Gastroesophageal sphincter (tissue), 4 donors: ENCODE measurements at regions not wholly inside any gene's neighbourhood (a gene's known extent, or its start where the extent isn't known, plus 50 kb on each side); places are given as distances from the start of the nearest gene placed in this dataset.

ENCODE experiments used
- ATAC-seq: fragments of 150-250 bp; one replicate; pipeline ENCODE4 v1.9.1; 2016; ENCODE audit warnings: mild to moderate bottlenecking, moderate library complexity
- H3K27ac ChIP-seq, 4 donors: fragments of 200-600 bp; sonication (generic) in 3 of 4; 1 replicate in 3 of 4; 2 replicates in 1 of 4; pipeline ENCODE4 v1.5.1; 2016 to 2019
- H3K27me3 ChIP-seq: fragments of 200-600 bp; sonication (generic); one replicate; pipeline ENCODE4 v1.5.1; 2019
- H3K36me3 ChIP-seq, 2 donors: fragments of 200-600 bp; sonication (generic); one replicate each; pipeline ENCODE4 v1.5.1; 2019; ENCODE audit warnings: control low read depth in 1 of 2
- H3K4me1 ChIP-seq, 3 donors: fragments of 200-600 bp; sonication (generic); 1 replicate in 2 of 3; 2 replicates in 1 of 3; pipeline ENCODE4 v1.5.1; 2016 to 2019; ENCODE audit warnings: control low read depth in 2 of 3
- H3K4me3 ChIP-seq, 2 donors: fragments of 200-600 bp; sonication (generic); one replicate each; pipeline ENCODE4 v1.5.1; 2019; ENCODE audit warnings: mild to moderate bottlenecking in 1 of 2, moderate library complexity in 1 of 2
- H3K9me3 ChIP-seq, 3 donors: fragments of 200-600 bp; sonication (generic); one replicate each; pipeline ENCODE4 v1.5.1; 2017 to 2019; ENCODE audit warnings: control low read depth in 2 of 3
- EP300 ChIP-seq: sonication (generic); formaldehyde crosslinking; IDR thresholded peaks from one replicate; pipeline ENCODE4 v1.6.1; 2017; ENCODE audit warnings: antibody characterized with exemption, mild to moderate bottlenecking
- POLR2A ChIP-seq, 2 donors: fragments of 450-650 bp; IDR thresholded peaks; one replicate each; pipeline ENCODE4 v1.6.1; 2017; ENCODE audit warnings: antibody characterized with exemption in 2 of 2, mild to moderate bottlenecking in 2 of 2, moderate library complexity in 1 of 2
- POLR2AphosphoS5 ChIP-seq: sonication (generic); formaldehyde crosslinking; IDR thresholded peaks from one replicate; pipeline ENCODE4 v1.6.1; 2017; ENCODE audit warnings: antibody characterized with exemption
- WGBS, 2 donors: methylation state at CpG; one replicate each; pipeline ENCODE4 v1.1.5; 2018; ENCODE audit warnings: low coverage in 1 of 2; 5-methylcytosine and 5-hydroxymethylcytosine counted together
- TF ChIP-seq, protein P1 (sequence below), 4 experiments: fragments of 200-600 bp in 2 of 4; fragments of 450-650 bp in 2 of 4; sonication (generic) in 1 of 4; IDR thresholded peaks; one replicate each; pipeline ENCODE4 v1.5.1; 2017 to 2019; ENCODE audit warnings: antibody characterized with exemption in 4 of 4, mild to moderate bottlenecking in 2 of 4, moderate library complexity in 2 of 4

DNA sequence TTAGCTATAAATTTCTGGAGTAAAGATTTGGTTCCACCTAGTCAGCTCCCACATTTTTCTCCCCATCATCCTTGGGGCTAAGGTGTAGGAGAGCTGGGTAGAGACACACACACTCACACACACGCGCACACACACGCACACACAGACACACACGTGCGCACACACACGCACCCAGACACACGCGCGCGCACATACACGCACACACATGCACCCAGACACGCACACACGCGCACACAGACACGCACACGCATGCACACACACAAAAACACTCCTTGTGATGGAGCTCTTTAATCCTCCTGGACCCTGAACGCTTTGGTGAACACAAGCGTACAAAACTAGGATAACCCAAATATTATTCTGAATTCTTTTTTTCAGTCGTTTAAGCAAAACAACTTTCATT is 253.6 kb downstream of the C16orf95 start:
- WGBS, 2 donors: 90 to 93% methylated on average over 7 to 18 of the region's 19 CpGs
- H3K9me3 ChIP-seq: no peaks in the 10 kb centered on the region
- no peak overlapping the region for H3K4me3 ChIP-seq
- peaks cover 70% of the 10 kb centered on the region for H3K27me3 ChIP-seq
- no peak overlapping the region for H3K27ac ChIP-seq
- no peaks in the 10 kb centered on the region for H3K36me3 ChIP-seq
- peaks cover 0 to 4% (median 0%) of the 10 kb centered on the region in 3 donors for H3K4me1 ChIP-seq
- no peak for ATAC-seq
- no peak for TF ChIP-seq POLR2A (IDR thresholded peaks at IDR 0.05)
- TF ChIP-seq POLR2AphosphoS5: no peak
- TF ChIP-seq, protein P1, sequence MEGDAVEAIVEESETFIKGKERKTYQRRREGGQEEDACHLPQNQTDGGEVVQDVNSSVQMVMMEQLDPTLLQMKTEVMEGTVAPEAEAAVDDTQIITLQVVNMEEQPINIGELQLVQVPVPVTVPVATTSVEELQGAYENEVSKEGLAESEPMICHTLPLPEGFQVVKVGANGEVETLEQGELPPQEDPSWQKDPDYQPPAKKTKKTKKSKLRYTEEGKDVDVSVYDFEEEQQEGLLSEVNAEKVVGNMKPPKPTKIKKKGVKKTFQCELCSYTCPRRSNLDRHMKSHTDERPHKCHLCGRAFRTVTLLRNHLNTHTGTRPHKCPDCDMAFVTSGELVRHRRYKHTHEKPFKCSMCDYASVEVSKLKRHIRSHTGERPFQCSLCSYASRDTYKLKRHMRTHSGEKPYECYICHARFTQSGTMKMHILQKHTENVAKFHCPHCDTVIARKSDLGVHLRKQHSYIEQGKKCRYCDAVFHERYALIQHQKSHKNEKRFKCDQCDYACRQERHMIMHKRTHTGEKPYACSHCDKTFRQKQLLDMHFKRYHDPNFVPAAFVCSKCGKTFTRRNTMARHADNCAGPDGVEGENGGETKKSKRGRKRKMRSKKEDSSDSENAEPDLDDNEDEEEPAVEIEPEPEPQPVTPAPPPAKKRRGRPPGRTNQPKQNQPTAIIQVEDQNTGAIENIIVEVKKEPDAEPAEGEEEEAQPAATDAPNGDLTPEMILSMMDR (IDR thresholded peaks at IDR 0.05): no peak
- no peak for TF ChIP-seq EP300

DNA sequence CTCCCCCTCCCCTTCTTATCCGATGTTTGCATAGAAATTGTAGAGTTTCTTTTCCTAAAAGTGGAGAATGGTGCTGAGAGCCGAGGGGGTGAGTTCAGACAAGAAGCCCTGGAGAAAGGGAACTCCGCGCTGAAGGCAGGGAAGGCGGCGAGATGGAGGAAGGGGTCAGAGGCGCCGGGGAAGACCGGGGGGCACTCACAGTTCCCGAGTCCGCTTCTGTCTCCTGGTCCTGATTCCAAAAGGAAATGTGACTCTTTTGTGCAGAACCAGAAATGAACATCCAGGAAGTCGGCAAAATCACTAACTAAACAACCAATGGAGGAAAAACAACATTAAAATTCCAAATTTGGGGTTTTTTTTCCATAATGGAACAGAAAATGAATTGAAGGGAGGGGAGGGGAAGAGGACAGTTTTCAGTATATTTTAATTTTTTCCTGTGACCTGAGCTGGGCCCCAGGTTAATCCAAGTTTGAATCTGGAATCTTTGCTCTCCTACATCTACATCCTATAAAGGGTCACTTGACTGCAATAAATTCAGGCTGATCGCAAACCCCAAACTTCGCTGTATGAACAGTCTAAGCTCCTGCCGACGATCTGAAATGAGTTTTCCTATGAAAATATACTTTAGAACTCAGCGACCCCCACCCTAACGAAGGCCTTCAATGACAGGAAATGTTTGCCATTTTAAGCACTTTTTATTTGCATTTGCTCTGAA is 252.3 kb downstream of the C16orf95 start:
- no peak for ATAC-seq
- peaks cover 77% of the 10 kb centered on the region for H3K27me3 ChIP-seq
- H3K4me3 ChIP-seq: no peak overlapping the region
- 50 to 56% methylated on average over 8 to 18 of the region's 18 CpGs for WGBS, 2 donors
- no peak overlapping the region for H3K27ac ChIP-seq
- H3K36me3 ChIP-seq: no peaks in the 10 kb centered on the region
- no peaks in the 10 kb centered on the region for H3K9me3 ChIP-seq
- TF ChIP-seq POLR2AphosphoS5 (no peak), POLR2A (IDR thresholded peaks at IDR 0.05) (no peak), EP300 (no peak)
- TF ChIP-seq, protein P1 (IDR thresholded peaks at IDR 0.05): no peak
- H3K4me1 ChIP-seq: peaks cover 0 to 4% (median 0%) of the 10 kb centered on the region in 3 donors

DNA sequence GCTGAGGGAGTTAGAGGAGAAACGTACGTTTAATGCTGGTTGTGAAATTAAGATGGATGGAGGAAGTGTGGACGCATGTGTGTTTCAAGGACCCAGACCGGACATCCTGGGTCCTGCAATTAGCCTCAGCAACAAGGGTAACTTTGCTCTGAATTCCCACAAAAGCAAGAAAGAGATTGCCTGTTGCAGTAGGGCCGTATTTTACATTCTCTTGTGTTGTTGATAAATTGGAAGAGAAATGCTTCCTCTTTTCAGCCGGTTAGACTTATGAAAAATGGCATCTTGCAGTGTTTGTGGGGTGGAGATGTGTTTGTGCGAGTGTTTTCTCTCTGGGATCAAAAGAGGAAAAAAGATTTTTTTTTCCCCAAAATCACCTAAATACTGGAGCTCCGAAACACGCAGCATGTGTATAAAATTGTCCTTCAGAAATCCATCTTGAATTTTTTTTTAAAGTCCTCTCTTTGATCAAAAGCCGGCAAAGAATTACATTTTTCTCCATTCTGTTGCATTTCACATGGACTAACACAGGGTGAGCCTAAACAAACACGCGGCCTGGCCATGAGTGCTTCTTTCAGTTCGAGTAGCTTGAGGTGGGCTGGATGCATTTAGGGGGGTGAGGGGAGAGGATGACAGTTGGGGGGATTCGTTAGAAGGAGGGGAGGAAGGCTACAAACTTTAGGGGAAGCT is 251.6 kb downstream of the C16orf95 start:
- H3K4me1 ChIP-seq: peaks cover 0 to 4% (median 0%) of the 10 kb centered on the region in 3 donors
- no peaks in the 10 kb centered on the region for H3K9me3 ChIP-seq
- TF ChIP-seq POLR2A (IDR thresholded peaks at IDR 0.05) (no peak), POLR2AphosphoS5 (no peak), EP300 (no peak)
- TF ChIP-seq, protein P1 (IDR thresholded peaks at IDR 0.05): no peak
- peaks cover 77% of the 10 kb centered on the region for H3K27me3 ChIP-seq
- no peak overlapping the region for H3K27ac ChIP-seq
- 62 to 76% methylated on average over 11 to 14 of the region's 14 CpGs for WGBS, 2 donors
- H3K4me3 ChIP-seq: no peak overlapping the region
- no peak for ATAC-seq
- H3K36me3 ChIP-seq: no peaks in the 10 kb centered on the region

DNA sequence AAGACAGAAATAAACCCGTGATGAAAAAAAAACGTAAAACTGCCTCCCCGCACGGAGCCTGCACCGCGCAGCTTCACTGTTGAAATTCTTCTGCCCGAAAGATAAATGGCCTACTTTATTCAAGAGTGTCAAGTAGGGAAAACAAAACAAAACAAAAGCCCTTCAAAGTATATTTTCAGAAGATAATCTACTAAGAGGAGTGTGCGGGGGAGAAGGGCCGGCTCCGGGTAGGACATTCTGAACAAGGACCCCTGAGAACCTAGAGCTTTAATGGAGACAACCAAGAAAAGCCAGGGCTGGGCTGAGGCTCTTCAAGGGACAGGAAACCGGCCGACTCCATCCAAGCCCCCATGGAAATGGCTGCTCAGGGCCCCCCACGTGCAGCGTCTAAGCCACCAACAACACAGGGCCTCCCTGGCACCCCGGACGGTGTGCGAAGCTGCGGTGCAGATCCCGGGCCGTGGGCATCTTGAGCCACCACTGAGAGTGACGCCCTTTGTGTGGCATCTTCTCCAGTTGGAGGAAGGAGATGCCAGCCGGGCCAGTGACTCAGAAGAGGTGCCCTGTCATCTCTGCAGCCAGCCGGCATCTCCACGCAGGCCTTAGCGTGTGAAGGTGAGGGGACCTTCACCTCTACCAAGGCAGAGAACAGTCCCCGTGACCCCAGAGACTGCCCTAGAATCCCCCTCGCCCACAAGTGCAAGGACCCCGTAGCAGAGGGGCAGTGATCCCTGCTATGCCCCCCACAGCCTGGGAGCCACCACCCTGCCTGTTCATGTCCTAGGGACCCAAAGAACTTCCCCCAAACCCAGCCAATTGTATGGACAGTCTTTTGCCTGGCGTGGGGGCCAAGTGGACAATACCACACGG is 250.8 kb downstream of the C16orf95 start:
- Histone ChIP-seq H3K4me3 (no peak overlapping the region), H3K36me3 (no peaks in the 10 kb centered on the region), H3K4me1 (peaks cover 0 to 4% (median 0%) of the 10 kb centered on the region in 3 donors), H3K9me3 (no peaks in the 10 kb centered on the region), H3K27ac (no peak overlapping the region), H3K27me3 (peaks cover 83% of the 10 kb centered on the region)
- TF ChIP-seq POLR2AphosphoS5 (no peak), POLR2A (IDR thresholded peaks at IDR 0.05) (no peak), EP300 (no peak)
- TF ChIP-seq, protein P1 (IDR thresholded peaks at IDR 0.05): no peak
- no peak for ATAC-seq
- 72 to 91% methylated on average over 5 to 22 of the region's 30 CpGs for WGBS, 2 donors
